Mononuclear cell (primary cell): ENCODE measurements at regions not wholly inside any gene's neighbourhood (a gene's known extent, or its start where the extent isn't known, plus 50 kb on each side); places are given as distances from the start of the nearest gene placed in this dataset.
A peak's percentile ranks its signal among the peaks of the same experiment; 100 is the strongest.
"Not testable (repeated sequence)": the region's sequence is repeated elsewhere in the genome, so short reads cannot be mapped to it uniquely, and the experiment has no call there.

Experiments used
- H3K27me3 ChIP-seq: 2 replicates; pipeline ENCODE4 v1.6.0; 2011; ENCODE audit warnings: low read length, control low read depth; ENCODE audit not compliant: insufficient read depth
- H3K4me1 ChIP-seq: 2 replicates; pipeline ENCODE4 v1.5.1; 2011; ENCODE audit warnings: mild to moderate bottlenecking, low read length, control low read depth; ENCODE audit not compliant: insufficient read depth
- H3K4me3 ChIP-seq: 2 replicates; pipeline ENCODE4 v1.5.1; 2011; ENCODE audit warnings: mild to moderate bottlenecking, low read length, moderate library complexity
- H3K9me3 ChIP-seq: 2 replicates; pipeline ENCODE4 v1.5.1; 2011; ENCODE audit warnings: low read depth, mild to moderate bottlenecking, control low read depth, low read length

DNA sequence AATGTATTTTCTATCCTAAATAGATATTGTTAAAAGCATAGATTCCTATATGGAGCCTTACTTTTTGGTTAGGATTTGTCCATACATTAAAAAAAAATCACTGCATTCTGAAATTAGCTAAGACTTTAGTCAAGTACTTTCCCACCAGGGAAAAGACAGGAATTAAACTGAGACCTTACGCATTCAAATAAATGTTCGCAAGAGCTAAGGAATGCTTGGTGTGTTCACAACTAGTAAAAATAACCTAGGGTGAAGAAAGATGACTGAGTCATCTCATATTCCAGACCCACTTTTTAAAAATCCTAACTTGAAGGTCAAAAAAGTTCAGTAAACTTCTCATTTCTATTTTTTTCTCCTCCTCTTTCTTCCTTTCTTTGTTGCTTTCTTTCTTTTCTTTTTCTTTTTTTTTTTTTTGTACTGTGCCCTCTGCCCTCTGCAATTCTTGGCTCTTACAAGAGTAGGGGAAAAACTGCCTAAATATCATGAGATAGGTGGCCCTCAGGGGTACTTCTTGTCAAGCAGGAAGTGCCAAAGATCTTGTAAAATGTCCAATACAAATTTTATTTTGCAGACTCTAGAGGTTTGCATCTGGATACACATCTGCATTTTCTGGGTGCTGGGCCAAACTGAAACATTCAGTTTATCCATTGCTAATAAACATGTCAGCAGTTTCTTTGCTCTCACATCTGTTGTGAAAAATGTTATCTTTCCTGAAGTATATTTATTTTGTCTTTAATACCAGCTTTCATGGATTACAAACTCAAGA, 121.4 kb upstream of the GORAB start:
- H3K9me3 ChIP-seq, result no peaks in the 10 kb centered on the region
- H3K4me3 ChIP-seq, result no peak overlapping the region
- H3K27me3 ChIP-seq, result peaks cover 6% of the 10 kb centered on the region
- no peaks in the 10 kb centered on the region for H3K4me1 ChIP-seq

DNA sequence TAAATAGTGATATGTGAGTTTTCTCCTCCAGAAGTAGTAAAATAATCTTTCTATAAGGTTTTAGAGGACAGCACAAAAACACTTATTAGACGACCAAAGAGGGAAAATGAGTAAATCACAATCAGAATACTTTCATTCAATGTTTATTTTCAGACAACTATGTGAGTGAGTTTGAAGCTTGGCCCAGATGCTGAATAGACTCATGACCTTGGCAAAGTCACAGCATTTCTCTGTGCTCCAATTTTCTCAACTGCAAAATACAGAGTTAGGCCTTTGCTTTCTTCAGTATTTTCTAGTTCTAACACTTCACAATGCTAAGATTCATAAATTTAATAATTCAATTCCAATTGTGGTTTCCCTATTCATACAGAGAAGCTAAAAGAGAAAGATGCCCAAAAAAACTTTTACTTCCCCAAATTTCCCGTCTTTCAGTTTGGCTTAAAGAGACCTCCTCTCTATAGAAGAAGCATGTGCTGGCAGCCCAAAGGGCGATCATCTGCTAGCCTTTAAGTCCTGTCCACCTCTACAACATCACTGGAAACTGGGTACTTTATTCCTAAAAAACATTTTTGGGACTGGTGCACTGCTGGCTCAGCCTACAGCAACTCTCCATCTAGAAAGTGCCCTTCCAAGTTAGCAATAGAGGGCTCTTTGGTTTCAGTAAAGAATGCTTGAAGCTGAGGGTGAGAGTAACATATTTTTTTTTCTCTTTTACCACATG, 116.8 kb upstream of the GORAB start:
- no peaks in the 10 kb centered on the region for H3K9me3 ChIP-seq
- H3K27me3 ChIP-seq, result peaks cover 6% of the 10 kb centered on the region
- no peaks in the 10 kb centered on the region for H3K4me1 ChIP-seq
- H3K4me3 ChIP-seq, result no peak overlapping the region

DNA sequence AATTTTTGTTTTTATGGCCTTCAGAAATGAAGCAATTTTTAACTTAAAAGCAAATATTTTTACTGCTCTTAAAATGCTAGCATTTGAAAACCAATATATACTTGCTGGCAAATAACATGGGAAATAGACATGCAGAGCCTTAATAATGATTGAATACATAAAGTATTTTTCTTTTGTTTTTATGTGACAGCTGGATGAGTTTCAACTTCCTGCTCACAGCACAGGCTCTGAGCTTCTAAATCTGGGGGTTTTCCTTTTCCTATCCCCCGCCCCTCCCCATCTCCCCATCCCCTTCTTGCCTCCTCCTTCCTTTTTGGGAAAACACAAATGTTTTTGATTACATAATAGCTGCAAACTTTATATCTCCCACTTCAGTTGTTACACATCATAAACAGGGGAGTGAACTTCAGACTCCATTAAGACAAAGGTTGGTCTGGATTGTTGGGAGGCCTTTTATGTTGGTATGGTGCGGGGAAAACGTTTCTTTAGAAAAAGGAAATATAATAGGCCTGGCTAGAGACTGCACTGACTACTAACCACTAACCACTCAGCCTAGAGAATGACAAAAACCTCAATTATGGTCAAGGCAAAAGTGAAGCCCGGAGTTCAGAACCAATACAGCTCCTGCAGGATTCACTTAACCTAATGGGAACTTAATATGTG, 116.1 kb upstream of the GORAB start:
- Histone ChIP-seq H3K27me3 (peaks cover 6% of the 10 kb centered on the region), H3K4me1 (no peaks in the 10 kb centered on the region), H3K4me3 (no peak overlapping the region), H3K9me3 (no peaks in the 10 kb centered on the region)

DNA sequence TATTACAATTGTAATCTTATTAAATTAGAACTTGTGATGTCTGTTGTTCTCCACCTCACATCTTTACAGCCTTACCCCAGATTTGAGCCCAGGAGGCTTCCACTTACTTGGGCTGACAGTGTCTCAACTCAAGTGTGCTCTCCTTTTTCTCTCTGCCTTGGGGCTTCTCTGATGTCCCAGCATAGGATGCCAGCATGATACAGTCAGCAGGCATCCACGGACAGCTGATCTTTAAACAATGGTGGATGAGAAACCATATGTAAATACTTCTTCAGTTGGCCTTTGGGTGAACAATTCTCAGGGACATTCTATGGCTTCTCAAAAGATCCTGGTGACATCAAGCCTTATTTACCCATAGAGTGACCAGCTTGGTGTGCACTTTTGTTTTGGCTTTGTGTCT, 107.6 kb upstream of the GORAB start:
- no peak overlapping the region for H3K4me3 ChIP-seq
- H3K4me1 ChIP-seq, result no peaks in the 10 kb centered on the region
- no peaks in the 10 kb centered on the region for H3K9me3 ChIP-seq
- no peaks in the 10 kb centered on the region for H3K27me3 ChIP-seq

DNA sequence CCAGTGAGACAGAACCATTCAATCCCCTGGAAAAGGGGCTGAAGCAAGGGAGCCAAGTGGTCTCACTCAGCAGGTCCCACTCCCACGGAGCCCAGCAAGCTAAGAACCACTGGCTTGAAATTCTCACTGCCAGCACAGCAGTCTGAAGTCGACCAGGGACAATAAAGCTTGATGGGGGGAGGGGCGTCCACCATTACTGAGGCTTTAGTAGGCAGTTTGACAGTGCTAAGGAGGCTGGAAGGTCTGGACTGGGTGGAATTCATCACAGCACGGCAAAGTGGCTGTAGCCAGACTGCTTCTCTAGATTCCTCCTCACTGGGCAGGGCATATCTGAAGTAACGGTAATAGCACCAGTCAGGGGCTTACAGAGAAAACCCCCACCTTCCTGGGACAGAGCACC, 105.4 kb upstream of the GORAB start:
- no peak overlapping the region for H3K4me3 ChIP-seq
- H3K27me3 ChIP-seq, result no peaks in the 10 kb centered on the region
- no peaks in the 10 kb centered on the region for H3K9me3 ChIP-seq
- no peaks in the 10 kb centered on the region for H3K4me1 ChIP-seq

DNA sequence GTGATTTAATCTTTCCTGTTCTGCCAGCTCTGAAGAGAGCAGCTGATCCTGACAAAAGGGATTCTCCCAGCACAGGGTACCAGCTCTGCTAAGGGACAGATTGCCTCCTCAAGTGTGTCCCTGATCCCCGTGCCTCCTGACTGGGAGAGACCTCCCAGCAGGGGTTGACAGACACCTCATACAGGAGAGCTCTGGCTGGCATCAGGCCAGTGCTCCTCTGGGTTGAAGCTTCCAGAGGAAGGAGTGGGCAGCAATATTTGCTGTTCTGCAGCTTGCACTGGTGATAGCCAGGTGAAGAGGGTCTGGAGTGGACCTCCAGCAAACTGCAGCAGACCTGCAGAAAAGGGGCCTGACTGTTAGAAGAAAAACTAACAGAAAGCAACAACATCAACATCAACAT, 105.0 kb upstream of the GORAB start:
- not testable (repeated sequence) for H3K4me1 ChIP-seq, H3K9me3 ChIP-seq, H3K4me3 ChIP-seq, H3K27me3 ChIP-seq

DNA sequence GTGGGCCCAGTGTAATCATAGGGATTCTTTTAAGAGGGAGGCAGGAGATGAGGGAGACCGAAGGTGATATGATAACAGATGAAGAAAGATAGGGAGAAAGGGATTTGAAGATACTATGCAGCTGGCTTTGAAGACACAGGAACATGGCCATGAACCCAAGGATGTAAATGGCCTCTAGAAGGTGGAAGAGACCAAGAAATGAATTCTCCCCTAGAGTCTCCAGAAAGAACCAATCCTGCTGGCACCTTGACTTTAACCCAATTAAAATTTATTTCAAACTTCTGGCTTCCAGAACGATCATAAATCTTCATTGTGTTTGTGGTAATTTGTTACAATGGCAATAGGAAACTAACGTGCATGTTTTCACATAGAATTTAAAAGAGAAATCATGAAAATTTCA, 95.0 kb upstream of the GORAB start:
- no peak overlapping the region for H3K4me3 ChIP-seq
- H3K9me3 ChIP-seq, result no peaks in the 10 kb centered on the region
- no peaks in the 10 kb centered on the region for H3K4me1 ChIP-seq
- H3K27me3 ChIP-seq, result no peaks in the 10 kb centered on the region

DNA sequence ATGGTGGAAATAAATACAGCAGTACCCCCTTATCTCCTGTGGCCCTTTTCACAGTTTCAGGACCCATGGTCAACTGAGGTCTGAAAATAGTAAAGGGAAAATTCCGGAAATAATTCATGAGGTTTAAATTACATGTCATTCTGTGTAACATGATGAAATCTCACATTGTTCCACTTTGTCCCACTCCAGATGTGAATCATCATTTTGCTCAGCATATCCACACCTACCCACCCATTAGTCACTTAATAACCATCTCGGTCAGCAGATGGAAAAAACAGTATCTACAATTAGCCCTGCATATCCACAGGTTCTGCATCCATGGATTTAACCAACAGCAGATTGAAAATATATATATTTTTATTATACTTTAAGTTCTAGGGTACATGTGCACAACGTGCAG, 86.9 kb upstream of the GORAB start:
- Histone ChIP-seq H3K4me3 (no peak overlapping the region), H3K4me1 (no peaks in the 10 kb centered on the region)

DNA sequence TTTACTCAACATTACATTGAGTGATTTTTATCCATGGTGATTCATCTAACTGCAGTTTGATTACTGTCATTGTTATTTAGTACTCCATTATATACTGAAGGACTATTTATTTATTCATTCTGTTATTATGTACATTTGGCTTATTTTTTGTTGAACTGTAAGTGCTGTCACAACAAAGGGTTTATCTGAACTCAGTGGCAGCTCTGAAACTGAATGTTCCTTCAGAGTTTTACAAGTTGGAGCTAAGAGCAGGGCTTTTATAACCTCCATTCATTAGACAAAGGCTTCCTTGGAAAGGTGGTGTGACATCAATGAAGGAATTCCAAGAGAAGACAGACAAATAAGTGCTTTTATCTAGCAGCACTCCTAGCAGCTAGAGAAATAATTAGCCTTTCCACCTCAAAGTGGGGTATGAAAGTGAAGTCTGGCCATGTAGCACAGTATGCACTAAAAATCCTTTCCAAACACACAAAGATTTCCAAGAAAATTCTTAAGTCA, 83.3 kb upstream of the GORAB start:
- no peak overlapping the region for H3K4me3 ChIP-seq
- H3K9me3 ChIP-seq, result no peaks in the 10 kb centered on the region
- no peaks in the 10 kb centered on the region for H3K4me1 ChIP-seq
- H3K27me3 ChIP-seq, result no peaks in the 10 kb centered on the region

More for the DNA sequence above, 86.9 kb upstream of the GORAB start:
- Histone ChIP-seq H3K9me3 (no peaks in the 10 kb centered on the region), H3K27me3 (no peaks in the 10 kb centered on the region)

DNA sequence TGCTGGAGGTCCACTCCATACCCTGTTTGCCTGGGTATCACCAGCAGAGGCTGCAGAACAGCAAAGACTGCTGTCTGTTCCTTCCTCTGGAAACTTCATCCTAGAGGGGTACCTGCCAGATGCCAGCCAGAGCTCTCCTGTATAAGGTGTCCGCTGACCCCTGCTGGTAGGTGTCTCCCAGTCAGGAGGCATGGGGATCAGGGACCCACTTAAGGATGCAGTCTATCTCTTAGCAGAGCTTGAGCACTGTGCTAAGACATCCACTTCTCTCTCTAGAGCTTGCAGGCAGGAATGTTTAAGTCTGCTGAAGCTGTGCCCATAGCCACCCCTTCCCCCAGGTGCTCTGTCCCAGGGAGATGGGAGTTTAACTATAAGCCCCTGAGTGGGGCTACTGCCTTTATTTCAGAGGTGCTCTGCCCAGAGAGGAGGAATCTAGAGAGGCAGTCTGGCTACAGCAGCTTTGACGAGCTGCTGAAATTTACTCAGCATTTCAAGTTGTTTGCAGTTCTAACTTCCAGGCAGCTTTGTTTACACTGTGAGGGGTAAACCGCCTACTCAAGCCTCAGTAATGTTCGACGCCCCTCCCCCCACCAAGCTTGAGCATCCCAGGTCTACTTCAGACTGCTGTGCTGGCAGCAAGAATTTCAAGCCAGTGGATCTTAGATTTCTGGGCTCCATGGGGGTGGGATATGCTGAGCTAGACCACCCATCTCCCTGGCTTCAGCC, 74.5 kb upstream of the GORAB start:
- H3K27me3 ChIP-seq, H3K9me3 ChIP-seq, H3K4me3 ChIP-seq, H3K4me1 ChIP-seq: not testable (repeated sequence)

DNA sequence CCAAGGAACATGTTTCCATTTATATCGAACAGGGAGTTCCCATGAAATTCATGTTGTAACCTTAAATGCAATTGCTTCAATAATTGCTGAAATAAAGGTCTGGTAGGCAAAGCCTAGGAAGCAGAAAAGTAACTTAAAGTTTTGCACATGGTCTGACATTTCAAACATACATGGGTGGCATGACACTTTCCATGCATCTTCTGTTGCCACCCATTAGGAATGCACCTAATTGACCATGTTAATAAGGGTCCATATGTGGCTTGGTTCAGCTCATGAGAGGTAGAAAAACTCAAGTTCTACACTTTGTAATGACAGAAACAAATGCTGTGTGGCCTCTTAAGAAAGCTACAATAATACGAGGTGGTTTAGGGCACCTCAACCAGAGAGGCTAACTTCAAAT, 72.0 kb upstream of the GORAB start:
- H3K4me3 ChIP-seq, result no peak overlapping the region
- no peaks in the 10 kb centered on the region for H3K9me3 ChIP-seq
- H3K4me1 ChIP-seq, result no peaks in the 10 kb centered on the region
- peaks cover 3% of the 10 kb centered on the region for H3K27me3 ChIP-seq

DNA sequence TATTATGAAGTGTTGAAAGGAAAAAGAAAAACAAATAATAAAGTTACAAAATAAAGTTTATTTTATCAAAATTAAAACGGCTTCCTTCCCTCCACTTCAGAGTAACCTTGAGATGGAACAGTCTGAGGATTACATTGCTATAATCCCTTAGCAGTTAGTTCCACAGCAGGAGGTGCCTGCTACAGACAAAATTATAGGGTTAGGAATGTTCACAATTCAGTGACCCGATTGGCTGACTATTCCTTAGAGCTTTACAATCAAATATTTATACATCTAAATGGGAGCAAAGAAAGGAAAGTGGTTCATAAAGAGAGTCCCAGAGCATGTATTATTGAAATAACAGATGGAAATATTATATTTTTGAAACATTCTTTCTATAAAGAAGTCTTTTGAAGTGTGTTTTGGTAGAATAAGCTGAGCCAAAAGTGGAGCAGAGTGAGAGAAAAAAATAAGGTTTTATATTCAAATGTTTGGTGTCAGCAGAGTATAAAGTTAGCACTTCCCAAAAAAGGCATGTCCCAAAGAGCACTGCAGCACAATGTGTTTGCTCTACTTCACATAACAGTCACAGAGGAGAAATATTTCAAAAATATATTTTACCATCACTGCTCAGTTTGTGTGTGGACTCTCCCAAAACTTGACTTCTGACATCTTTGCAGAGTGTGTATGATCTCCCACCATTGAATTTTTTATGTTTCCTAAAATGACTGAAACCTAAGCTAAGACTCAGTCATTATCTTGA, 71.4 kb upstream of the GORAB start:
- no peaks in the 10 kb centered on the region for H3K9me3 ChIP-seq
- no peak overlapping the region for H3K4me3 ChIP-seq
- peaks cover 3% of the 10 kb centered on the region for H3K27me3 ChIP-seq
- H3K4me1 ChIP-seq, result no peaks in the 10 kb centered on the region

DNA sequence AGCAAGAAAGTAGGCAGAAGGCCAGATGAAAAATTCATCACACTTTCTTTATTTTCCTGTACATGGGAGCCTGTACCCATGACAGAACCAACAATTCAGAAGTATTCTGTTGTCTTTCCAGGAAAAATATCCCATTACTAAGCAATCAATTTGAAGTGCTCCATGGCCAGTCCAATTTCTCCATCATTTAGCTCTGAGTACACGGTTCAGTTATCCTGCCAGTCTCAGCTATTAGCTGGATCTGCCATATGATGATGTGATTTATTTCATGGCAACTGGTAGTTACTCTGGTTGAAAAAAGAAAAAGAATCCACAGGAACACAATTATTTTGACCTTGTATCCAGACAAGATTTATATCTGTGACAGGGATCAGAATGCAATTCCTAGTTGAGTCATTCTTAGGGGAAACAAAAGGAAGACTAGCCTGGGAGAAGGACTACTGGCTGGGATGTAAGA, 70.6 kb upstream of the GORAB start:
- Histone ChIP-seq H3K27me3 (peaks cover 3% of the 10 kb centered on the region), H3K4me1 (no peaks in the 10 kb centered on the region), H3K4me3 (no peak overlapping the region), H3K9me3 (no peaks in the 10 kb centered on the region)

DNA sequence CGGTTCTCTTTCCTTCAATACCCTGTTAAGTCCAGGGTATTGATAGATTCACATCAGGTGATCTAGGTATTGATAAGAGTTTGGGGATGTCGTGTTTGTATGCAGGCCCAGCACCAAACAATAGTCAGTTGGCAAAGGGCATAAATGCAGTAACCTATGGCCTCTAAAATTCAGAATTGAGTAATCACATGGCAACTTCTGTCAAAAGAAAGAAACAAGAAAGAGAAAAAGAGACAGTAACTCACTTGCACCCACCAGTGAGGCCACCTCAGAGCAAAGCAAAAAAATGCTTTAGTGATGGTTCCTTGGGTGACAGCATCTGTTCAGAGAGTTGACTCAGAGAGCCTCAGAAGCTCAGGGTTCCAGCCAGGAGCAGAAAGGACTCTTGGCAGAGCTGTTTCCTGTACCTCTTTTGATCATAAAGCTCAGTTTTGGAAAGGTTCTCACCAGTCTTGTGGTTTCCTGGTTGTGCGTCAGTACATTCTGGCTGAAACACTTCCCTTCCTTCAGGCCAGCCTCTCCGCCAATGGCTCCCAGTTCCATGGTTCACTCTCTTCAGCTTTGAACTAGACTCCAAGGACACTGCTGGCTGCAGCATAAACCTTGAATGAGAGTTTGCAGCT, 70.1 kb upstream of the GORAB start:
- Histone ChIP-seq H3K4me3 (peak overlapping the region; percentile 13), H3K27me3 (peaks cover 3% of the 10 kb centered on the region), H3K9me3 (no peaks in the 10 kb centered on the region), H3K4me1 (no peaks in the 10 kb centered on the region)
